CD4-positive, alpha-beta T cell treated with Interleukin-1 beta for 1 hour (primary cell): ENCODE measurements at regions not wholly inside any gene's neighbourhood (a gene's known extent, or its start where the extent isn't known, plus 50 kb on each side); places are given as distances from the start of the nearest gene placed in this dataset.
"Not testable (repeated sequence)": the region's sequence is repeated elsewhere in the genome, so short reads cannot be mapped to it uniquely, and the experiment has no call there.

ENCODE experiments used
- DNase-seq, 2 donors: peaks; one replicate each; pipeline ENCODE4 v3.0.0-alpha.2; 2020 to 2022

DNA sequence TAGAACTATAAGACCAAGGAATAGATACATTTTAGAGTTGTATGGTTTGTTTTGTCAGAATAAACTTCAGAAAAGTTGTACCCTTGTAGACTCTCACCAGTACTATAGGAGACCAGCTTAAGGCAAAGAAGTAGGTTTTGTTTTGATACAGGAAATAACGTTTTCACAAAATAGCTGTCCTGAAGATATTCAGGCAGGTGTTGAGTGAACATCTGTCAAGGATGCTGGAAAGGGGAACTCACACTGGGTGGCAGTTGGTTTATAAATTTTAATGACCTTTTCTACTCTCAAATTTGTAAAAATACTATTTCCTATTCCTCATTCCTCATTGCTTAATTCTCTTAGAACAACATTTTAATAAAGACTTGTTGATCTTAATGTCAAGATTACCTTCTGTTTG lies 174.0 kb upstream of the MAN1A1 start:
- DNase-seq, result no peak

DNA sequence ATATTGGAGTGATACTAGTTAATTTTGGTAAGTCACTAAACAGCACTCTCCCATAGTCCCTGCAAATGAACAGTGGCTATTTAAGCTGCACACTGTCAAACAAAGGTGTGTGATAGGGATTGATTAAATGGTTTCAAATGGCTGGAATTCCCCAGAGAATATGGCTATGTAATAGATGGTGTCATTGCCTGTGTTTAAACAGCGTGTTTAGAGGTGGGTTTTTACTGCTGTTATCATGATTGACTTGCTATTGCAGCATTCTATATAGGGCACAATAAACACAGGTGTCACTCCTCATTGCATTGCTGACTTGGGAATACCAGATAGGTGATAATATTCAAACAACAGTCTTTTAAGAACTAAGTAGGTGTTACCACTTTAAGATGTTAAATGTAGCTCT lies 171.7 kb upstream of the MAN1A1 start:
- DNase-seq, result no peak

DNA sequence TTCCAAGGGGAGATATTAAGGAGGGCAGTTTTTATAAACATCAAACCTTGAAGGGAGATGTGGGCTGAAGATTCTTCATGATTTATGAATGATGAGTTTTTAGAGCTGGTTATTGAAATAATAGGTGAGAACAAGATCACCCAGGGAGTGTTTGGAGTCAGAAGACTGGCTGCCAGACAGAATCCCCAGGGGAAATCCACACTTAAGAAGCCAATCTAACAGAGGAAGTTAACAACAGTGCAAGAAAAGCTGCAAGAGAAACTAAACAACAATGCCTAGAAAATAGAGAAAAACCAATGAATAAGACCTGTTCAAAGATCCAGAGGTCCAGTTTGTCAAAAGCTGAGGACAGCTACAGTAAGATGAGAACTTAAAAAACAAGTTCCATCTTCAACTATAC lies 167.9 kb upstream of the MAN1A1 start:
- no peak for DNase-seq

DNA sequence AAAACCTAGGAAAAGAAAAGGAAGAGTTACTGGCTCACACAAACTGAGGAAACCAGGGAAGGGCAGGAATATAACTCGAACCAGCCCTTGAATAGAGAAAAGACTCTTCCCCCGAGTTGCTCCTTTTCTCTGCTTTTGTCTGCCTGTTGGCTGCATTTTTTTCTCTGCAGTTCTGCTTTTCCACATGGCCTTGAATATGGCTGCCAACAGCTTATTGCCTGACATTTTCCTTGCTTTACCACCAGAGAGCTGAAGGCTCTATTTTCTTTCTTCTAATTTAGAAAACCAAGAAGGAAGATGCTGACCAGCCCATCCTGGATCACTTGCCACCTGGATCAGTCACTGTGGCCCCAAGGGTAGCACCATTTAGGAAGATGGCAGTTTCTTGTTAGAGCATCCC lies 164.8 kb upstream of the MAN1A1 start:
- no peak for DNase-seq

DNA sequence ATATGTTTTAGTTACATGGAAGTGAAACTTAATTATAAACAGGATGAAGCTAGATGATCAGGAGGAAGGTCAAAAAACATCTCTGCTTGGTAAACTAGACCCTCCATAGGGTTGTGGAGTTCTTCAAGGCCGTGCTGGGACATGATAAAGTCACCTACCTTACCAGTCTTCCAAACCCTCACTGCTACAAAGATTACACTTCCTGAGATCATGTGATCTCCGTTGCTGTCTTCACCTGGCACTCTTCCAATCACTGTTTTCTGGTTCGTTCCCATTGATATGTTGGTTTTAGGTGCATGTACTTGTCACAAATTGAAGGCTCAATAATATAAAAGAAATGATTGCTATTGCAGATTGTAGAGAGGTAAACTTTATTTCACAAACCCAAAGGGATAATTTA lies 161.5 kb upstream of the MAN1A1 start:
- DNase-seq, result no peak

DNA sequence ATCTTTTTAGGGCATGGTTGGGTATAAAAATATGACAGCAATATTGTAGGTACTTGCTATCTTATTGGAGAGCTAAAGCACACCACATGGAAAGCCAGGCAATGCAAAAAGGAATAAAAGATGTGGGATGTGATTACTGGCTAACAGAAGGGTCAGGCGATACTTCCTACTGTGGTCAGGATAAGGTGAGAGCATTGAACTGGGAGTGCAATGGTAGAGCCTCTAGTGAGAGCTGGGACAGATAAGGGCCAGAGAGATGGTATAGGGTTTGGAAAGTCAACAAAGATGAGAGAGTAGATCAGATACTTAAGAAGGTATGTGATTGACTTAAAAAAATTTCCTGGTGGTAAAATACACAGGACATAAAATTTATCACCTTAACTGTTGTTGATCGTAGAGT lies 160.7 kb upstream of the MAN1A1 start:
- DNase-seq, result no peak

DNA sequence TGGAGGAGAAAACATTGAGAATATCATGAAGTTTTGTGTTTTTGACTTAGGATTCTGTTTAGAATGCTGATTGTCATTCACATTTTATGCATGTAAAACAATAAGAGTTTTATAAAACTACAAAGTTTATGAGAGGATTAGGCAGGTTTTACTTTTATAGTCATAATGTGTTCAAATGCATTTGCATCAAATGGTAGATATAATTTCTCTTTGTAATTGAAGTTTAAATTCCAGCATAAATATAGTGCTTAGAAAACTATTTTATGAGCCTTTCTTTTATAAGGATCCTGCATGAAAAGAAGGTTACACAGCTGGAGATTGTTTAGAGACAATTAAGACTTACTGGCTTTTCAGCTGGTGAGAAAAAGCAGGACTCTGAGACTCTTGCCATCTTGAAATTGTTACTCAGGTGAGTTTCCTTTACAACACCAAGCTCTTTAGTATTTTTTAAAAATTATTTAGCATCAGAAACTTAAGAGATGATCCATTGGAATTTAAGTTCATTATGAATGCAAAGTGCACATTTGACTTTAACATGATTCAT lies 157.1 kb upstream of the MAN1A1 start:
- DNase-seq, result no peak

DNA sequence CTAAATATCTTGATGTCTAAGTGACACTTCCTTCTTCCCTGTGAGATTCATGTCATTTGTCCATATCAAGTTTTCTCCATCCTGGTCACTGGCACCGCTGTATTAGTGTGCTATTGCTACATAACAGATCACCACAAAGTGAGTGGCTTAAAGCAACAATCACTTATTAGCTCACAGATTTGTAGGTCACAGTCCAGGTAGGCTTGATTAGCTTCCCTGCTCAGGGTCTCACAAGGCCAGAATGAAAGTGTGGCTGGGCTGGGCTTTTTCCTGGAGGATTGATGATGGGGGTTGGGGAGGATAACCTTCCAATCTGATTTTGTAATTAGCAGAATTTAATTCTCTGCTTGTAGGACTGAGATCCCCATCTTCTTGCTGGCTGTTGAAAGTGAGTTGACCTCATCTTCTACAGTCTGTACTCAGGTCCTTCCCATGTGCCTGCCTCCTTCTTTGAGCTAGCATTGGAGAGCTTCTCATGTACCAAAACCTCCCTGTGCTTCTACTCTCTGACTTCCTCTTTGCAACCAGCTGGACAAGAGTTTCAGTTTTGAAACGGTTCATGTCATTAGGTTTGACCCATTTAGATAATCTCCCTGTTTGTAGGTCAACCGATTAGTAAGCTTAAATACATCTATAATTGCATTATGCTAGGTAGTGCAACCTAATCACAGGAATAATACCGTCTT lies 152.4 kb upstream of the MAN1A1 start:
- DNase-seq, result no peak

DNA sequence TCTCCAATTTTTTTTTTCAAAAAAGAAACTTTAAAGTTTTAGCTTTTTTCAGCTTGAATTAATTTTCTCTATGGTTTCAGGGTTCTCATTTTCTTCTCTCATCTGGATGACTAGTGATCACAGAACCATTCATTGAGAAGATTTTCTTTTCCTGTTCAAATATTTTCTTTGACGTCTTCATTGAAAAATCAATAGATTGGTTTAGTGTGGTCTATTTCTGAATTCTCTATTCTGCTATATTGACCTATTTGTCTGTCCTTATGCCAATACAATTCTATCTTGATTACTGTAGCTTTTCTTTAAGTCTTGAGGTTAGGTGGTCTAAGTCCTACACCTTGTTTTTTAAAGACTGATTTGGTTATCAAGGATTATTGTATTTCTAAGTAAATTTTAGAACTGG lies 150.2 kb upstream of the MAN1A1 start:
- no peak for DNase-seq

DNA sequence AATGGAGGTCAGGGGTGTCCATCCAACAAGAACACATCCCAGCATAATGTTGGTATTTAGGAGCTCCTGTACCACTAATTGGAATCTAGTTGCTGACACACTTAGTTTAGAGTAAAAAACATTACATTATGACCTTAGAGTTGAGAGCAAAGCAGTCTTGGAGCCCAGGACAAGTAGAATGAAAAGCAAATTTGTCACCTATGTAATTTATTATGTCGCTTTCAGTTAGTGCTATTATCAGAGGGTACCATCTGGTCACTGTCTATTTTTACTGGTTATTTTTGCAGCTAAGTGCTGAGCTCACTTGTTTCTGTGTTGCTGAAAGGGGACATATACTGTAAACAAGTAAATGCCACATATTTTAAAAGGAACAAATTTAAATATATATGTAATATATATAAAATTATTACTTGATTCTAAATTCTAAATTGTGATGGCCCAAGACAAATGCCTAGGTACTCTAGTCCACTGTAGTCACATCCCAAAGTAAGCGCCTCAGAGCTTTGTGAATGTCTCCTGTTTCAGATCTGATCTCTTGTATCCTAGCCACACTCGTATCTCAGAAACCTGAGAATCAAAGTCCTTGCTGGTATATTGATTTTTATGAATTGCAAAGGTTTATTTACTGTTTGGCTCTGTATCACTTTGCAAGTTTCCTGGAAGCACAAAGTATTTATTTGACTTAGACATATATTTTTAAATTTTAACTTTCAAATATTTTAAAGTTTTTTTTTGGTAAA lies 148.6 kb upstream of the MAN1A1 start:
- no peak for DNase-seq

DNA sequence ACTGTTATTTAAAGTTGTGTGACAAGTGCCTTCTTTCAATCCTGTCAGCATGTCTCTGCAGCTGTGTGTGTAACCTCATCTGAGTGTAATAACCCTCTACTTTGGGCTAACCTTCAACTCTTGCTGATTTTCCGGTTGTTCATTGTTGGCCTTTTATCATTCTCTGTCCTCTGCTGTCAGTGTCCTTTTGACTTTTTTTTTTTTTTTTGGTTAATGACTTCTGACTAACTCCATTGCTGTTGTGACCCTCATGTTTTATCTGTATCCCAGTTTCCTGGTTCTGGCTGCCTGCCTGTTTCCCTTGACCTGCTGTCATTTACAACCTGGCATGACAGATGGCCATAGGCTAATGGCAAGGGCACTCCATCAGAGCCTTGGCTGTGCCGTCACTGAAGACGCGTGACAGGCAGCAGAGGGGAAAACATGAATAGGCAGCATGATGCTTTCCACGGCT lies 145.7 kb upstream of the MAN1A1 start:
- DNase-seq, result no peak

DNA sequence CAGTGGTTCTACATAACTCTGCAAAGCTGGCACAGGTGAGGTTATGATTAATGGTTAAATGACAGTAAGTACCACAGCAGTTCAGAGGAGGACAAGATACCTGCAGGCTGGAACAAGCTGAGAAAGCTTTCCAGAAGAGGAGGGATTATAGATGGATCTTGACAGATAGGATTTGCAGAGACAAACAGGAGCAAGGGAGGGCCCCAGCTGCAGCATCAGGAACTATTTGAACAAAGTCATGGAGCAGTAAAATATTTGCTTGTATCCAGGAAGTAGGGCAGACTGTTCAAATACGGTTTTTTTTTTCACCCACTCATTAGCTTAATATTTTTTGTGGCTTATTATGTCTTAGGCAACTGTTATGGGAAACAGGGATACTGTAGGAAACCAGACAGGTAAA lies 144.4 kb upstream of the MAN1A1 start:
- no peak for DNase-seq

DNA sequence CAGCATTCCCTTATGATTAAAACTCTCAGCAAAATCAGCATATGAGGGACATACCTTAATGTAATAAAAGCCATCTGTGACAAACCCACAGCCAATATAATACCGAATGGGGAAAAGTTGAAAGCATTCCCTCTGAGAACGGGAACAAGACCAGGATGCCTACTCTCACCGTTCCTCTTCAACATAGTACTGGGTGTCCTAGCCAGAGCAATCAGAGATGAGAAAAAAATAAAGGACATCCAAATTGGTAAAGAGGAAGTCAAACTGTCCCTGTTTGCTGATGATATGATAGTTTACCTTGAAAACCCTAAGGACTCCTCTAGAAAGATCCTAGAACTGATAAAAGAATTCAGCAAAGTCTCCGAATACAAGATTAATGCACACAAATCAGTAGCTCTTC lies 141.6 kb upstream of the MAN1A1 start:
- DNase-seq, result not testable (repeated sequence)

DNA sequence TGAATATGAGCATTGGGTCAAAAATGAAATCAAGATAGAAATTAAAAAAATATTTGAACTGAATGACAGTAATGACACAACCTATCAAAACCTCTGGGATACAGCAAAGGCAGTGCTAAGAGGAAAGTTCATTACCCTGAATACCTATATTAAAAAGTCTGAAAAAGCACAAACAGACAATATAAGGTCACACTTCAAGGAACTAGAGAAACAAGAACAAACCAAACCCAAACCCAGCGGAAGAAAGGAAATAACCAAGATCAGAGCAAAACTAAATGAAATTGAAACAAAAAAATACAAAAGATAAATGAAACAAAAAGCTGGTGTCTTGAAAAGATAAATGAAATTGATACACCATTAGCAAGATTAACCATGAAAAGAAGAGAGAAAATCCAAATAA lies 140.5 kb upstream of the MAN1A1 start:
- DNase-seq, result not testable (repeated sequence)

DNA sequence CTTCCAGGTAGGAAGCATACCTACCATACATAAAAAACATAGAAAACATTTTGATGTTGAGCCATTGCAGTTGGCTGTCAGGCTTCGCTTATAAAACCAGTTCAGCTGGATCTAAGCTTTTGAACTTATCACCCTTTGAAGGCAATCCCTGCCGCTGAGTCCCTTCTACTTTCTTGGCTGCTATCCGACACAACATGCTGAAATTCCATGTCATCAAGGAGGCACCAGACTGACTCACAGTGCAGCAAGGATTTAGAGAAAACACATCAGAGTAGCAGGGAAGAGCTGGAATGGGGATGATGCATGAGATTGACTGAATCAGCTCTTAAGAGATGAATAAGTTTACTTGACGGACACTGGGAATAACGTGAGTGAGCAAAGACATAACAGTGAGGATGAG lies 135.0 kb upstream of the MAN1A1 start:
- DNase-seq, result no peak

DNA sequence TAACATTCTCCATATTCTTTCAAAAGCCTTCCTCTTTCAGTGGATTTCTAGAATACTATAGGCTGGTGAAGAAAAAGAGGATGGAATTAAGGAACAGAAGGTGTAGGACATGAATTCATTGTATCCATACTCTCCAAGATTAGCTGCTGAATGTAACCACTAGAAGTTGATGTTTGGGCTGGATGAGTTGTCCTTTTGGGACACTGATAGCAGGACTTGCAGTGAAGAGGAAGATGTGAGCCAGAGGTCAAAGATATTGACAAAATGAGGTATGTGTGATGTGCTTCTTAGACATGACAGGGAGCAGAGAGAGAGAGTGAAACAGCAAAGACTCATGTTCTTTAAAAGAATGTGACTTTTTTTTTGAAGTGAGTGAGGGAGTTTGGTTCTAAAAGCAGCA lies 134.3 kb upstream of the MAN1A1 start:
- DNase-seq, result no peak

DNA sequence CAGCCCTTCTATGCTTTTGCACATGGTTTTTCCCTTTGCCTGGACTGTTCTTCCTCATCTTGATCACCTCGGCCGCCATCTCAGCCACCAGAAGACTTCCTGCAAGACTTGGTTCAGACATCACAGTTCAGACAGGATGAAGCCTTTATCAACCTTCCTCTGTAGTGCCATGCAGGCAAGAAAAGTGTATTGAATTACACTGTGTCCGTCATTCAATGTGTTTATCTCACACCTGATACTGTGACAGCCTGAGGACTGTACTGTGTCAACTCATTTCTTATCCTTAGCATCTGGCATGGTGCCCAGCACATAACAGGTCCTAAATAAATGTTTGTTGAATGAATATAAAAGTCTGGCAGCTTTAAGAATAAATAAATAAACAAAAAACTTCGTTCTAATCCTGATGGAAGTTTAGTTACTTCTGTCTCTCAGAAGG lies 133.3 kb upstream of the MAN1A1 start:
- DNase-seq, result no peak

DNA sequence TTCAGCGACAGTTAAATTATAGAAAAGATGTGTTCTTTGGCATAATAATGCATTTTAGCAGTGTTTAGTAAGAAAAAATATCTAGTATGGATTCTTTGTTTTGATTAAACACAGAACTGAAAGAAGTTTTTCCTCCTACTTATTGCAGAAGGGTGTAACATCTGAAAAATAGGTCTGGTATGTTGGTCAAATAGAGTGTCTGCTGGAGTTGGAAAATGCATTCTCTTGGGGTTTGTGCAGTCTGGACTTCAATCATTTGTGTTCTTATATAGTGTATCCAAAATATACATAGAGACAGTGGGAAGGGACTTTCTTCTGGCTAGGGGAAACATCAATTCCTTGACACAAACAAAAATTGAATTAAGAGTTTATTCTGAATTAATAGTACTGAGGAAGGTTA lies 132.4 kb upstream of the MAN1A1 start:
- DNase-seq, result no peak

DNA sequence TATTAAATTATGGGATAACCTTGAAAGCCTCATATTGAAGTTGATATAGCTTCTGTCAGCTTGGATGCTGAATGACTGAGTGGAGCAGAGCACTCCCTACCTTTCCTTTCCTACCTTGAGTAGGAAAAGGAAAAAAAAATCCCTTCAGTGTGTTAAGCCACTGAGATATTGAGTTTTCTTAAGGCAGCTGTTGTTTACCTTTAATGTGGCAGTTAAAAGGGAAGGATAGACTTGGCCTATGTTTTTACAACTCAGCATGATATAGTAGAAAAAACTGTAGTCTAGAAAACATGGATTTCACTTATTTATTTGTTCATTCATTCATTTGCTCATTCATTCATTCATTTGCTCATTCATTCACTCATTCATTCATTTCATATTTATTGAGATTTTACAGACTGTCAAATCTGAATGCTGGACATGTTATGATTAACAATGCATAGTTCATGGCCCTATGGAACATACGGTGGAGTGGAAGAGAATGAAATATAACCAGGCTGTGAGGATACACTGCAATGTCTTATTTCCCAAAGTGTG lies 131.5 kb upstream of the MAN1A1 start:
- no peak for DNase-seq

DNA sequence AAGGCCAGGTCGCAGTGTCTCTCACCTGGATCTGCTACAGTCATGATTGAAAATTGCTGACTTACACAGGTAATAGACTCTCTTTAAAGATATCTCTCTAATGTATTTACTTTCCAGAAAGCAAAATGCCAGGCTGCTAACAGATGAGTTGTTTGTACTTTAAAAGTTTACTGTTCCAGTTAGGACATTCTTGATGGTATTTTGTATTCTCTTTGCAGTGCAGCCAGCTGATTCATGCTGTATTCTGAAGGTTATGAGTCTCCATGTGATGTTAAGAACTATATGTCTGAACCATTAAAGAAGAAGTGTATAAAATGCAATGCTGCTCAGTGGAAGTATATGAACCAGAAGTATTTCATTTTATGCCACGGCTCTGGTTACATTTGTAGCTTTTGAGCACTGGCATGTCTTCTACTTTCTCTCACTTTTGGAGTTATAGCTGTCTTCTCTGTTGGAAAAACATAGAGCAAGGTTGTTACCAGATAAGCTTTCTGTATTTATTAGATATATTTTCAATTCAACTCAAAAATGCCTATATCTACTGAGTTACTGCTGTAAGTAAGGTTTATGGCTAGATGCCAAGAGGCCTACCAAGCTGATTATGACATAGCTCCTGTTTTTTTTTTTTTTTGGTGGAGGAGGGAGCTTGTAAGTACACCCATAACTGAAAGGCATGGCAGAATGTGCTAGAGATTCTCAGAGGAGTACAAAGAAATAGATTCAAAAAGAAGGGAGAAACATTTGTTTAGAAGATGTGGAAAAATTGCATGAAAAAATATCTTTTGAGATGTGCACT lies 130.5 kb upstream of the MAN1A1 start:
- no peak for DNase-seq

DNA sequence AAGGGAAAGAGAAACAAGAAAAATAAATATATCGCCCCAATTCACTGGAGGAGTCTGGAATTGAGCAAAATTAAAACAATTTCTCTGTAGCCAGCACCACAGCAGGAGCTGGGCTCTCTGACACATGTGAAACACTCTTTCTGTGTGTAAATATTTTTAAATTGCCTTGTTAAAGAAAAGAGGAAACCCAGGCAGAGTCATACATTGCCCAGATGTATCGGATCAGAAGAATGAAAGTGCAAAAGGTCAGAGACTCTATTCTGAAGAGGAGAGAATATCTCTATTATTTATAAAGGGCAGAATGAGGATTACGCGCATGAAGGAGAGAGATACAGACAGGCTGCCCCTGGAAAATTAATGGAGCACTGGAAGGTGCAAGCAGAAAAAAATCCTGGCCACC lies 127.0 kb upstream of the MAN1A1 start:
- no peak for DNase-seq

DNA sequence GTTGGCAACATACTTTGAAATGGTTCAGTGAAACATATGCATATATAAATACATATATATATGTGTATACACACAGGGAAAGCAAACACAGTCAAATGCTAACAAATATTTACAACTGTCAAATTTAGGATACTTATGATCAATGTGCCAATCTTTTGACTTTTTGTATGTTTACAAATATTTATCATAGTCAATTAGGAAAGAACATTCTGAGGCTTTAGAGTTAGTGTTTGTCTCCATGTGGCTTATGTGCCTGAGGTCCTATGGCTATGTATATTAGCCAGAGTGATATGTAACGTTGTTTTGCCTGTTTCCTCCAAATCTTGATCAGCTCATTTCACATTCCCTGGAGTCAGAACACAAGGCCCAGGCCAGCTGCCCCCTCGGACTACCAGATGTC lies 126.5 kb upstream of the MAN1A1 start:
- no peak for DNase-seq

DNA sequence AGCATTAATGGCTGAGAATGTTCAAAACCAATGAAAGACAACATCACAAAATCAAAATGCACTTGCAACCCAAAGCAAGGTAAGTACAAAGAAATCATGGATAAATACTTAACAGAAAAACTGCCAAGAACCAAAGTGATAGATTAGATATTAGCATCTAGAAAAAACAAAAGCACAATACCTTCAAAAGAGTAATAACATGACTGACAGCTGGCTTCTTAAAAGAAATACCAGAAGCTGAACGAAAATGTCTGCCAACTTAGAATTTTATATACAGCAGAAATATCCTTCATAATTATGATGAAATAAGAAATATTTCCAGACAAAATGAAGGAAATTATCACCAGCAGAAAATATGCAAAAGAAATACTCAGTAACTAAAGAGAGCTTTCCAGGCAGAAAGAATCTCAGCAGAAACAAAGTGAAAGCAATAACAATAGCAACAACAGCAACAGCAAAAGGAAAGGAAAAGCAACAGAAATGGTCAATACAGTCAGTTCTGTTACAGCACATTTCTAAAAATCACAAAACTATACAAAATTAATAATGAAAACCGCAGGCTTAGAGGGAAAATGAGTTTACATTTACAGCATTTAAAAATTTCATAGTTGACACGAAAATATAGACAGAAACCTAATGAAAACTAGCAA lies 121.5 kb upstream of the MAN1A1 start:
- DNase-seq, result no peak
